ENCODE measurements at regions not wholly inside any gene's neighbourhood (a gene's known extent, or its start where the extent isn't known, plus 50 kb on each side); places are given as distances from the start of the nearest gene placed in this dataset.

DNA sequence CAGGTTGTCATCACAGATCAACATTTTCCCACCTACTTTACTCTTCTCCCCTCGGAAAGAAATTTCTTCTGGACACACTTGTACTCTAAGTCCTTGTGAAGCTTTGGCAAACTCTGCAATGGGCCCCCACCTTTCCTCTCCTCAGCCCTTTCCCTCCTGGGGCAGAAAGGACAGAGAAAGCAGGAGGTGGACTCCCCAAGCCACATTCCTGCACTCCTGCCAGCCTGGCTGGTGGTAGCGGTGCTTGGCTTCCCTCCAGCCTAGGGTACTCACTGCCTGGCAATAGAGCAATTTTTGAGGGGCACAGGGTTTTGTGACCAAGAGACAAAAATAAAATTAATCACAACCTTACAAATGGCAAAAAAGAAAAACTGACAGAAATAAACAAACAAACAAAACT is 451.4 kb downstream of the ZSWIM6 start:
- TF ChIP-seq, protein P1, sequence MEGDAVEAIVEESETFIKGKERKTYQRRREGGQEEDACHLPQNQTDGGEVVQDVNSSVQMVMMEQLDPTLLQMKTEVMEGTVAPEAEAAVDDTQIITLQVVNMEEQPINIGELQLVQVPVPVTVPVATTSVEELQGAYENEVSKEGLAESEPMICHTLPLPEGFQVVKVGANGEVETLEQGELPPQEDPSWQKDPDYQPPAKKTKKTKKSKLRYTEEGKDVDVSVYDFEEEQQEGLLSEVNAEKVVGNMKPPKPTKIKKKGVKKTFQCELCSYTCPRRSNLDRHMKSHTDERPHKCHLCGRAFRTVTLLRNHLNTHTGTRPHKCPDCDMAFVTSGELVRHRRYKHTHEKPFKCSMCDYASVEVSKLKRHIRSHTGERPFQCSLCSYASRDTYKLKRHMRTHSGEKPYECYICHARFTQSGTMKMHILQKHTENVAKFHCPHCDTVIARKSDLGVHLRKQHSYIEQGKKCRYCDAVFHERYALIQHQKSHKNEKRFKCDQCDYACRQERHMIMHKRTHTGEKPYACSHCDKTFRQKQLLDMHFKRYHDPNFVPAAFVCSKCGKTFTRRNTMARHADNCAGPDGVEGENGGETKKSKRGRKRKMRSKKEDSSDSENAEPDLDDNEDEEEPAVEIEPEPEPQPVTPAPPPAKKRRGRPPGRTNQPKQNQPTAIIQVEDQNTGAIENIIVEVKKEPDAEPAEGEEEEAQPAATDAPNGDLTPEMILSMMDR (IDR thresholded peaks at IDR 0.05) = no peak
- no peak for TF ChIP-seq POLR2A (IDR thresholded peaks at IDR 0.05)

Data from body of pancreas (tissue), 4 donors.